ENCODE measurements at regions not wholly inside any gene's neighbourhood (a gene's known extent, or its start where the extent isn't known, plus 50 kb on each side); places are given as distances from the start of the nearest gene placed in this dataset.
"Not testable (repeated sequence)": the region's sequence is repeated elsewhere in the genome, so short reads cannot be mapped to it uniquely, and the experiment has no call there.

DNA sequence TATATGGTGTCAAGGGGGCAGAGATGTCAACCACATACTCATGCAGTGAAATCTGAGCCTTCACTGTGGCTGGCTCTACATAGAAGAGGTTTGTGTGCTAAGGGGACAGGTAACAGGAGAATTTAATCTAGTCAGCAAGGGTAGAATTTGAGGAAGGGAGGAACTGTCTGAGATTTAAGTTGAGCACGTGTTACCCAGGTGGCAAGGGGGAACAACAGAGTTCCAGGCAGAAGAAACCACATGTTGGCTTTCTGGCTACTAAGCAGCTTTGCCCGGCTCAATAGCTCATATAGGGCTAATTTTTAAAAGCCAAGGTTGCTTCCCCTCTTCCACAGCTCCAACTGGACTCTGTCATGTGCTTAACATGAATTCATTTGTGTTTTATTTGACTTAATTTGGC, 397.6 kb downstream of the EDEM1 start:
- H3K9me3 ChIP-seq (ENCODE audit: control insufficient read depth in 5 of 5, low read length in 5 of 5) = no peaks in the 10 kb centered on the region
- no peaks in the 10 kb centered on the region for H3K36me3 ChIP-seq (ENCODE audit: control insufficient read depth in 5 of 5, insufficient read depth in 5 of 5, low read length in 5 of 5)
- H3K27ac ChIP-seq (ENCODE audit: low read depth, low read length) = no peak overlapping the region
- H3K4me1 ChIP-seq (ENCODE audit: control insufficient read depth in 5 of 5, insufficient read depth in 5 of 5, low read length in 5 of 5) = peaks cover 0 to 4% (median 0%) of the 10 kb centered on the region in 5 donors
- H3K27me3 ChIP-seq (ENCODE audit: control insufficient read depth in 5 of 5, insufficient read depth in 4 of 5, low read length in 5 of 5) = no peaks in the 10 kb centered on the region
- H3K9ac ChIP-seq (ENCODE audit: low read length in 5 of 5) = no peak overlapping the region
- no peak overlapping the region for H3K4me3 ChIP-seq (ENCODE audit: low read depth in 1 of 5, low read length in 5 of 5)

DNA sequence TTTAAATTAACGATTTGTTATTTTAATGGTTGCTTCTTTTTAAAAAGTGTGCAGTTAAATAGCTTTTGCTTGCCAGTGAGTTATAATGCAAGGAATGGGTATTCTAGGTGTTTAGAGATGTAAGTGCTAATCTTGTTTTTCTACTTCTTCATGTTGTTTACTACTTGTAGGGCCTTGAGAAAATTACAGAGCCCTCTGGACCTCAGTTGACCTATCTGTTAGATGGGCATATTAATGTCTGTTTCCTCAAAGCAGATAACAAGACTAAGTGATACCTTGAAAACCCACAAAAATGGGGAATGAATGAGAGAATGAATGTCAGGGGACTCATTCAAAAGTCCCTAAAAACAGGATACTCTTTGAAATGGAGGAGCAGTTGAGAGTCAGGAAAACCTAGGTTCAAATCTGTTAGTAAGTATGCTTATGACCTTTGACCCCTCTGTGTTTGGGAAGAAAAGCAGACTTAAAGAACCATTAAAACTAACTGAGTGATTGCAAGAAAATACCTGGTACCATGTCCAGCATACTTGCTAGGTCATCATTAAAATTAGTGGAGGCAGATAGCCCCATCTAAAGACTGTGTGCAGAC, 419.5 kb downstream of the EDEM1 start:
- Histone ChIP-seq H3K27me3 (ENCODE audit: control insufficient read depth in 5 of 5, insufficient read depth in 4 of 5, low read length in 5 of 5) (no peaks in the 10 kb centered on the region), H3K36me3 (ENCODE audit: control insufficient read depth in 5 of 5, insufficient read depth in 5 of 5, low read length in 5 of 5) (no peaks in the 10 kb centered on the region), H3K9ac (ENCODE audit: low read length in 5 of 5) (no peak overlapping the region), H3K9me3 (ENCODE audit: control insufficient read depth in 5 of 5, low read length in 5 of 5) (peaks cover 0 to 6% (median 4%) of the 10 kb centered on the region in 5 donors), H3K4me1 (ENCODE audit: control insufficient read depth in 5 of 5, insufficient read depth in 5 of 5, low read length in 5 of 5) (no peaks in the 10 kb centered on the region), H3K27ac (ENCODE audit: low read depth, low read length) (no peak overlapping the region), H3K4me3 (ENCODE audit: low read depth in 1 of 5, low read length in 5 of 5) (no peak overlapping the region)

DNA sequence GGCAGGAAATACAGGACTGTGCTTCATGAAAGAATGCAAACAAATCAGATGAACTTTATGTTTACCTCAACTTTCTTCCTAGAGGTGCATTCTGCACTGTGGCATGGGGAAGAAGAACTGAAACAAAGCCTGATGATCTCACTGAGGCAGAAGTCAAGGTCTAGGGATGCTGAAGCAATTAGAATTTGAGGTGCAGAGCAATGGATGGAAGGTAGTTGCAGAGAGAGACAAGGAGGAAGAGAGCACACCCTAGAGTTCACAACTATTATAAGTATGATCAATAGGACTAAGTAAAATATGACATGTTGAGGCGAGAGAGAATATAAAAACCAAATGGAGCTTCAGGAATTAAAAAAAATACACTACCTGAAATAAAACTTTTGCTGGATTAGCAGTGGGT, 420.1 kb downstream of the EDEM1 start:
- Histone ChIP-seq H3K9ac (ENCODE audit: low read length in 5 of 5) (no peak overlapping the region), H3K9me3 (ENCODE audit: control insufficient read depth in 5 of 5, low read length in 5 of 5) (peaks cover 0 to under 1% (median 0%) of the 10 kb centered on the region in 5 donors), H3K4me1 (ENCODE audit: control insufficient read depth in 5 of 5, insufficient read depth in 5 of 5, low read length in 5 of 5) (no peaks in the 10 kb centered on the region), H3K27ac (ENCODE audit: low read depth, low read length) (no peak overlapping the region), H3K27me3 (ENCODE audit: control insufficient read depth in 5 of 5, insufficient read depth in 4 of 5, low read length in 5 of 5) (no peaks in the 10 kb centered on the region), H3K36me3 (ENCODE audit: control insufficient read depth in 5 of 5, insufficient read depth in 5 of 5, low read length in 5 of 5) (no peaks in the 10 kb centered on the region), H3K4me3 (ENCODE audit: low read depth in 1 of 5, low read length in 5 of 5) (no peak overlapping the region)

DNA sequence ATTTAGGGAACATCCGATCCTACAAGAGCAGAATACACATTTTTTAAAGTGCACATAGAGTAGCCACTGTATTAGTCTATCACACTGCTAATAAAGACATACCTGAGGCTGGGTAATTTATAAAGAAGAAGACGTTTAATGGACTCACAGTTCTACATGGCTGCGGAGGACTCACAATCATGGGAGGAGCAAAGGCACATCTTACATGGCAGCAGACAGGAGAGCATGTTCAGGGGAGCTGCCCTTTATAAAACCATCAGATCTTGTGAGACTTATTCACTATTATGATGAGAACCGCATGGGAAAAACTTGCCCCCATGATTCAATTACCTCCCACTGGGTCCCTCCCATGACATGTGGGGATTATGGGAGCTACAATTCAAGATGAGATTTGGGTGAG, 421.5 kb downstream of the EDEM1 start:
- H3K27ac ChIP-seq (ENCODE audit: low read depth, low read length); H3K36me3 ChIP-seq (ENCODE audit: control insufficient read depth in 5 of 5, insufficient read depth in 5 of 5, low read length in 5 of 5); H3K9me3 ChIP-seq (ENCODE audit: control insufficient read depth in 5 of 5, low read length in 5 of 5); H3K4me1 ChIP-seq (ENCODE audit: control insufficient read depth in 5 of 5, insufficient read depth in 5 of 5, low read length in 5 of 5); H3K9ac ChIP-seq (ENCODE audit: low read length in 5 of 5); H3K27me3 ChIP-seq (ENCODE audit: control insufficient read depth in 5 of 5, insufficient read depth in 4 of 5, low read length in 5 of 5); H3K4me3 ChIP-seq (ENCODE audit: low read depth in 1 of 5, low read length in 5 of 5): not testable (repeated sequence)

DNA sequence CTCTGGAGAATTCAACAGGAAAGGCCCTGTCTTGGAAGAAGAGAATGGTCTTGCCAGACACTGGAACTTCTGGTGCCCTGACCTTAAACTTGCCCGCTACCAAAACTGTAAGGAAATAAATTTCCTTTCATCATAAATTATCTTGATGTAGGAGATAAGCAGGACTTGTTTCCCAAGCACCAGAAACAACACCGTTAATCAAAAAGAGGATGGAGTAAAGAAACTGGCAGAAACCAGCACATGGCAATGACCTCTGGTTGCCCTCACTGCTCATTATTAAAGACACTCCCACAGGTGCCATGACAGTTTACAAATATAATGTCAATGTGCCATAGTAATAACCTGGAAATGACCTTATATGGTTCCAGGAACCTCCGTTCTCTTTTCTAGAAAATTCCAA, 426.1 kb downstream of the EDEM1 start:
- Histone ChIP-seq H3K27ac (ENCODE audit: low read depth, low read length) (no peak overlapping the region), H3K4me1 (ENCODE audit: control insufficient read depth in 5 of 5, insufficient read depth in 5 of 5, low read length in 5 of 5) (no peaks in the 10 kb centered on the region), H3K4me3 (ENCODE audit: low read depth in 1 of 5, low read length in 5 of 5) (no peak overlapping the region), H3K9ac (ENCODE audit: low read length in 5 of 5) (no peak overlapping the region), H3K36me3 (ENCODE audit: control insufficient read depth in 5 of 5, insufficient read depth in 5 of 5, low read length in 5 of 5) (no peaks in the 10 kb centered on the region), H3K9me3 (ENCODE audit: control insufficient read depth in 5 of 5, low read length in 5 of 5) (no peaks in the 10 kb centered on the region), H3K27me3 (ENCODE audit: control insufficient read depth in 5 of 5, insufficient read depth in 4 of 5, low read length in 5 of 5) (no peaks in the 10 kb centered on the region)

DNA sequence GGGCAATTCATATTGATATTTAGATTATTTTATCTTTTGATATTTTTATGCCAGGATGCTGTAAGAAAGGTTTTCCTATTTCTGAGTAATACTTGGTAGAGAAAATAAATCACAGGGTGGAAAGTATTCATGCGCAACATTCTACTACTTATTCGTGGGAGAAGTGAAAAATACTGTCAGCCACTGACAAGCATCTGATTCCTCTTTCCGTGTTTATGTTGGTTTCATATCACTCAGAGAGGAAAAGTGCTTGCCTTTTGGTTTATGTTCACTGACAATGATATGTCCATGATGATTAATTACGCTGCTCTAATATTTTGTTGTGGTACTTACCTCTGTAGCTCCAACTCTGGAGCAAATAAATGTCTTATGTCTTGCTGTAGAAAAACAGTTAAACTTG, 429.4 kb downstream of the EDEM1 start:
- no peaks in the 10 kb centered on the region for H3K4me1 ChIP-seq (ENCODE audit: control insufficient read depth in 5 of 5, insufficient read depth in 5 of 5, low read length in 5 of 5)
- H3K4me3 ChIP-seq (ENCODE audit: low read depth in 1 of 5, low read length in 5 of 5) = no peak overlapping the region
- no peak overlapping the region for H3K27ac ChIP-seq (ENCODE audit: low read depth, low read length)
- no peaks in the 10 kb centered on the region for H3K27me3 ChIP-seq (ENCODE audit: control insufficient read depth in 5 of 5, insufficient read depth in 4 of 5, low read length in 5 of 5)
- H3K36me3 ChIP-seq (ENCODE audit: control insufficient read depth in 5 of 5, insufficient read depth in 5 of 5, low read length in 5 of 5) = no peaks in the 10 kb centered on the region
- peaks cover 0 to 4% (median 0%) of the 10 kb centered on the region in 5 donors for H3K9me3 ChIP-seq (ENCODE audit: control insufficient read depth in 5 of 5, low read length in 5 of 5)
- H3K9ac ChIP-seq (ENCODE audit: low read length in 5 of 5) = no peak overlapping the region

DNA sequence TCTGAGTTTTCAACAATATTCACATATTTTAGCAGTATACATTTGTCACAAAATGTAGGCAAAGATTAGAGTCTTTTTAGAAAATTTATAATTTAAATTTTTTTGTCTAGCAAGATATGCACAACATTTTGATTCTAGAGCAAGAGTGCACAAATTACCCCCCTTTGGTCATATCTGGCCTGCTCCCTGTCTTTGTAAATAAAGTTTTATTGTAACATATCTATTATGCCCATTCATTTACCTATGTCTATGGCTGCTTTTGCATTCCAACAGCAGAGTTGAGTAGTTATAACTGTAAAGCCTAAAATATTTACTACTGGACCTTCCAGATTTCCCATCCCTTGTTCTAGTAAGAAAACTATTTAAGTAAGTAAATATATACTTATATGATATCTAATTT, 430.7 kb downstream of the EDEM1 start:
- H3K4me3 ChIP-seq (ENCODE audit: low read depth in 1 of 5, low read length in 5 of 5) = no peak overlapping the region
- H3K27ac ChIP-seq (ENCODE audit: low read depth, low read length) = no peak overlapping the region
- no peak overlapping the region for H3K9ac ChIP-seq (ENCODE audit: low read length in 5 of 5)
- no peaks in the 10 kb centered on the region for H3K4me1 ChIP-seq (ENCODE audit: control insufficient read depth in 5 of 5, insufficient read depth in 5 of 5, low read length in 5 of 5)
- H3K36me3 ChIP-seq (ENCODE audit: control insufficient read depth in 5 of 5, insufficient read depth in 5 of 5, low read length in 5 of 5) = no peaks in the 10 kb centered on the region
- peaks cover 0 to 4% (median 0%) of the 10 kb centered on the region in 5 donors for H3K9me3 ChIP-seq (ENCODE audit: control insufficient read depth in 5 of 5, low read length in 5 of 5)
- no peaks in the 10 kb centered on the region for H3K27me3 ChIP-seq (ENCODE audit: control insufficient read depth in 5 of 5, insufficient read depth in 4 of 5, low read length in 5 of 5)

DNA sequence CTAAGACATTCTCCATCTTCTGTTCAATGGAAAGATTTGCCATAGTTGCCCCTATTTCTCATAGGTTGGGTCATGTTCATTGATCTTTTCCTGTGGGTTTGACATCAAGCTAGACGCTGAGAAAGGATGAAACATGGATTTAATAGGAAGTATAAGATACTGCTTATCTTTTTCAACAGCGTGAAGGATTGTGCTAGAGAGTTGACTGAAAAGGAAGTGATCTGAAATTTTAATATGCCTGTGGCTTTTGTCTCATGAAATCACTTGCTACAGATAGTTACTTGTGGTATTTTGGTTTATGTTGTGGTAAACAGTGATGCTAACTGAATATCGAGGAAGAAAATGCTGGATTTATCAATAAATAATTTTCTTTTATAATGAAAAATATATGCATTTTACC, 442.9 kb downstream of the EDEM1 start:
- no peak overlapping the region for H3K9ac ChIP-seq (ENCODE audit: low read length in 5 of 5)
- H3K36me3 ChIP-seq (ENCODE audit: control insufficient read depth in 5 of 5, insufficient read depth in 5 of 5, low read length in 5 of 5) = no peaks in the 10 kb centered on the region
- no peak overlapping the region for H3K27ac ChIP-seq (ENCODE audit: low read depth, low read length)
- H3K4me3 ChIP-seq (ENCODE audit: low read depth in 1 of 5, low read length in 5 of 5) = no peak overlapping the region
- no peaks in the 10 kb centered on the region for H3K27me3 ChIP-seq (ENCODE audit: control insufficient read depth in 5 of 5, insufficient read depth in 4 of 5, low read length in 5 of 5)
- peaks cover 0 to 11% (median 9%) of the 10 kb centered on the region in 5 donors for H3K4me1 ChIP-seq (ENCODE audit: control insufficient read depth in 5 of 5, insufficient read depth in 5 of 5, low read length in 5 of 5)
- H3K9me3 ChIP-seq (ENCODE audit: control insufficient read depth in 5 of 5, low read length in 5 of 5) = no peaks in the 10 kb centered on the region

DNA sequence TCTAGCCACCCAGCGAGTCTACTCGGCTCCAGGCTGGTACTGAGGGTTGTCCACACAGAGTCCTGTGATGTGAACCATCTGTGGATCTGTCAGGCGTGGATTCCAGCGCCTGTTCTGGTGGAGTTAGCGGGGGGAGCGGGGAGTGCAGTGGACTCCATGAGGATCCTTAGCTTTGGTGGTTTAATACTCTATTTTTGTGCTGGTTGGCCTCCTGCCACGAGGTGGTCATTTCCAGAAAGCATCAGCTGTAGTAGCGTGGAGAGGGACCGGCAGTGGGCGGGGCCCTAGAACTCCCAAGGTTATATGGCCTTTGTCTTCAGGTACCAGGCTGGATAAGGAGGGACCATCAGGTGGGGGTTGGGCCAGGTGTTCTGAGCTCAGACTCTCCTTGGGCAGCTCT, 446.5 kb downstream of the EDEM1 start:
- no peaks in the 10 kb centered on the region for H3K27me3 ChIP-seq (ENCODE audit: control insufficient read depth in 5 of 5, insufficient read depth in 4 of 5, low read length in 5 of 5)
- H3K27ac ChIP-seq (ENCODE audit: low read depth, low read length) = no peak overlapping the region
- H3K4me1 ChIP-seq (ENCODE audit: control insufficient read depth in 5 of 5, insufficient read depth in 5 of 5, low read length in 5 of 5) = peaks cover 0 to 11% (median 9%) of the 10 kb centered on the region in 5 donors
- H3K9me3 ChIP-seq (ENCODE audit: control insufficient read depth in 5 of 5, low read length in 5 of 5) = peaks cover 0 to 9% (median 7%) of the 10 kb centered on the region in 5 donors
- peak overlapping the region in 2 of 5 donors; percentile 36 to 48 for H3K4me3 ChIP-seq (ENCODE audit: low read depth in 1 of 5, low read length in 5 of 5)
- H3K9ac ChIP-seq (ENCODE audit: low read length in 5 of 5) = no peak overlapping the region
- H3K36me3 ChIP-seq (ENCODE audit: control insufficient read depth in 5 of 5, insufficient read depth in 5 of 5, low read length in 5 of 5) = no peaks in the 10 kb centered on the region

DNA sequence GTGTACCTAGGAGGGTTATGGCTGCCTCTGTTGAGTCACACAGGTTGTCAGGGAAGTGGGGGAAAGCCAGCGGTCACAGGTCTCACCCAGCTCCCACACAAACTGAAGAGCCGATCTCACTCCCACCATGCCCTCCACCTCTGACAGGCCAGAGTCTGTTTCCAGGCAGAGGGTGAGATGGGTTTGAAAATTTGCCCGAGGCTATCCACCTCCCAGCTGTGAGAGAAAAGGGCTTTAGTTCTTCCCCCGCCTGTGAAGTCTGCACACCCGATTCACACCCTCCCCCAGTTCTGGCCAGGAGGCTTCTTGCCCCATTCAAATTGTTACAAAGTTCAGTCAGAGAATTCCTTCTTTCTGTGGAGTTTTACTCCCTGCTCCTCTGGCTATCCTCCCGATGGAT, 446.9 kb downstream of the EDEM1 start:
- Histone ChIP-seq H3K9ac (ENCODE audit: low read length in 5 of 5) (no peak overlapping the region), H3K9me3 (ENCODE audit: control insufficient read depth in 5 of 5, low read length in 5 of 5) (peaks cover 0 to 12% (median 10%) of the 10 kb centered on the region in 5 donors), H3K27me3 (ENCODE audit: control insufficient read depth in 5 of 5, insufficient read depth in 4 of 5, low read length in 5 of 5) (no peaks in the 10 kb centered on the region), H3K4me1 (ENCODE audit: control insufficient read depth in 5 of 5, insufficient read depth in 5 of 5, low read length in 5 of 5) (peaks cover 0 to 11% (median 9%) of the 10 kb centered on the region in 5 donors), H3K36me3 (ENCODE audit: control insufficient read depth in 5 of 5, insufficient read depth in 5 of 5, low read length in 5 of 5) (no peaks in the 10 kb centered on the region), H3K4me3 (ENCODE audit: low read depth in 1 of 5, low read length in 5 of 5) (peak overlapping the region in 3 of 5 donors; percentile 3 to 48 (median 36)), H3K27ac (ENCODE audit: low read depth, low read length) (no peak overlapping the region)
